HG03439 (cell line): ENCODE measurements at regions not wholly inside any gene's neighbourhood (a gene's known extent, or its start where the extent isn't known, plus 50 kb on each side); places are given as distances from the start of the nearest gene placed in this dataset.

ENCODE experiments used
- ATAC-seq: cut with Tn5 transposase; IDR thresholded peaks from one replicate; pipeline ENCODE4 v1.9.1; 2021; ENCODE audit warnings: mild to moderate bottlenecking, moderate library complexity; ENCODE audit not compliant: unreplicated experiment

DNA sequence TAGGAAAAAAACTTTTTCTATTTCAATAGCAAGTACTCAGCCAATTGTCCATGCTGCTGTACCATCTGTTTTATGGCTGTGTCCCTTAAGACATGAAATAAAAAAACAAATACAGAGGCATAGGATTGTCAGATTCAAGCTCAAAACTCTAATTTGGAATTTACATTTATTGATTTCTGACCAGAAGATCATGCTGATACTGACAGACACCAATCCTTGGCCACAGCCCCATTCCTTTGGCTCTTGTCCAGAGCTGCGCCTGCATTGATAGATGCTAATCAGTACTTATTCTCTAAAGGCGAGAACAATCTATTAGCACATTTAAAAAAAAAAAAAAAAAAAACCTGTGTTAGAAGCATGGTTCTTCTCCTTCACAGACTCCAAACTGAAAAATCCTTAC is 384.6 kb downstream of the TMEM232 start:
- ATAC-seq, result no peak

DNA sequence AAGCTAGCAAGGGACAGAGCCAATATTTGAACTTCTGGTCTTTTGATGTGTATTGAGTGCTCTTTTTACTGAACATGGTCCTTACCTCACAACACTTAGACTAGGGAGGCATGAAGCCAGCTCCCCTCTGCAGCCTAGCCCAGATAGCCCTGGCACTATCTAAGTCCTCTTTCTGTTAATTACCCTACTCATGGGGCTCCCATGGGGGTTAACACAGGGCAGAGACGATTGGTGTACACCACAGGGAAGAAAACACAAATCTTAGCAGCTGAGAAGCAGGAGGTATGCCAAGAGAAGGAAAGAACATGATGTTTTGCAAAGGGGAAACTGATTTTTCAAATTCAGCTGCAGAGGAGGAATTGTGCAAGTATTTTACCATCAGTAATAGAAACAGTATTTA is 383.8 kb downstream of the TMEM232 start:
- ATAC-seq, result no peak

DNA sequence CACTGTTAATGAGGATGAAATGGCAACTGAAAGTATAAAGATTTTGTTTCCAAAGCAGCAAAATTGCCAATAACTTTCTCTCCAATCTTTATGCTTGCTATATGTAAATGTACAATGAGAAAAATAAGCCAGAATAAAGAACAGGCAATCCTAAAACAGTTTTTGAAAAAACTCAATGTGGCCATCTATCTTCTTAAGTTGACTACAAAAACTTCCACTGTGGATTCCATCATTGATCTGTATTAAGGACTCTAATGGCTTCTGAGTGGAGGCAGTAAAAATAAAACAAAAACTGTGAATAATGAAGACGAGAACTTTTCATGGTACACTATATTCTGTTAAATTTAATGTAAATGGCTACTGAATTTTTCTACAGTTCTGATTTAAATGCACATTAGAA is 382.9 kb downstream of the TMEM232 start:
- no peak for ATAC-seq

DNA sequence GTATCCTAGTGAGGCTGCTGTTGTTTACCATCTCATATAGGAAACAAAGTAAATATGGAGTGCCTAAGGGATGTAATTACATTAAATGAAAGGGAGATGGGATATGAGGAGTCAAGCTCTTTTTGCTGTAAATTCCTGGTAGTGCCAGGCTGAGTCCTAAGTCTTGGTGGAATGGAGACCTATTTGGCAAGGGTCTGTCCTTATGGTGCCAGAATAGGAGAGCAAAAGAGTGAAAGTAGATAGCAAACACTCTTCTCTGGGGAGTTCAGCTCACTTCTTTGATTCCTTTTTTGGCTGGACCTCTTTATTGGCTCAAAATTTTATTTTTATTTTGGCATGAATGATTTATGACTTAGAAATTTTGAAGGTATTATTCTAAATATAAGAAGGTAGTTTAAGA is 380.8 kb downstream of the TMEM232 start:
- ATAC-seq, result no peak

DNA sequence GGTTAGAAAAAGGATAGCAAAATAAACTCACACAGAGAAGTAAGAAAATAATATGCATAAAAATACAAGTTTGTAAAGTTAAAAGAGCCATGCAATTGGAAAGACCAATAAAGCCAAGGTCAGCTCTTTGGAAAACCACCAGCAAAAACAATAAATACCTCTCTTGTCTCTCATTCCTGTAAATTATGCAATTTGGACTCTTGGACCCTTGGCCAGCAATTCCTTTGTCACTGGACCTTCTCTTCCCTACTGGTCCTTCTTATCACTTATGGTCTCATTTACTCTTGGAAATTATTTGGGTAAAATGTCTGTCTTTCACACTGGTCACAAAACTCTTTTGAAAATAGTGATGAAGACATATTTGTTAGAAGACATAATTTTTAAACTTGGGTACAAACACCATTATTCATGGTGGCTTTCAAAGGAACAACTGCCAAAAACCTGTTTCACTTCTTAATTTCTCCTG is 379.5 kb downstream of the TMEM232 start:
- no peak for ATAC-seq

DNA sequence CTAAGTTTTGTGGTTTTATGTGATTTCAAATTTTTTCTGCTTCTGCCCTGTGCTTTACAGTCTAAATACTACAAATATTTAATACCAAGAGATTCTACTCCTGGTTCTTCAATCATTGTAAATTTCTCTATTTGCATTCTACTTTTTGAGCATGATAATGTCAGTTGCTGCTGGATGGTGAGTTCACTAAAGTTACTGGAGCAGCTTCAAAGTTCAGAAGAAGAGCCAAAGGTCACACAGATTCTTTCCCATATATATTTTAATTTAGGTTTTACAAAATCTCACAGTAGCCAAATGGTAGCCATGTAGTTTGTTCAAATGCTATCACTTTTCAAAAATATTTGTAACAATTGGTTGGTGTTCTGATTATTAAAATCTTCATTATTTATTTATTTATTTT is 378.7 kb downstream of the TMEM232 start:
- ATAC-seq, result no peak

DNA sequence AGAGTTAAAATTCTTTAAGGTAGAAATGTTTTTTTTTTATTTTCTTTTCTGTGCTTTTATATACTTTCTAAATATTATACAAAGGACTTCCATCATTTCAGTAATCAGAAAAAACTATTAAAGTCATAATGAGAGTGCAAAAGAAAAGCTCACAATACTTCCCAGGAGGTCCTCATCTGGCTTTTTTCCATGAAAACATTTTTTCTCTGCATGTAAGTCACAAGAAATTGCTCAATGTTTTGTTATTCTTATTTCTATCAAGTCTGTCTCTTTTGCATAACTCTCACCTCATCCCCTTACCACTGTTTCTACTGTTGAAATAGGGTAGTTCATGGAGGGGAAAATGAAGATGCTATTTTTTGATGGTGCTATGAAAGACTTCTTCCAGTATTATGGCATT is 375.0 kb downstream of the TMEM232 start:
- ATAC-seq, result no peak

DNA sequence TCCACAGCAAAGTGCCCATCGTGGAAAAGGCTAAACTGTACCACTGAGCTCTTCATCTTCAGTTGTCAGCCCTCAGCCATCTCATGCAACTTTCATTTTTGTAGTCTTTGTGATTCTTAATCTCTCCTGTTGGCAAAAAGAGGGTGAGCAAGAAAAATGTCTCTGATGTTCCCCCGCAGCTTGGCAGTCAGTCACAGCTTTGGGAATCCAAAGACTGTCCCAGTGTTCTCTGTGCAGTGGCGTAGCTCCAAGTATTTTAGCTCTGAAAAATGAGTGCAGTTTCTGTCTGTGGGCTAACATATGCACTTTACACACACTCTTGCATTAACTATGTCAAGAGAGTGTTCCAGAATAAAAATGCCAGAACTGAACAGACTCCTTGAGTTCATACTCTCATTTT is 372.2 kb downstream of the TMEM232 start:
- no peak for ATAC-seq

DNA sequence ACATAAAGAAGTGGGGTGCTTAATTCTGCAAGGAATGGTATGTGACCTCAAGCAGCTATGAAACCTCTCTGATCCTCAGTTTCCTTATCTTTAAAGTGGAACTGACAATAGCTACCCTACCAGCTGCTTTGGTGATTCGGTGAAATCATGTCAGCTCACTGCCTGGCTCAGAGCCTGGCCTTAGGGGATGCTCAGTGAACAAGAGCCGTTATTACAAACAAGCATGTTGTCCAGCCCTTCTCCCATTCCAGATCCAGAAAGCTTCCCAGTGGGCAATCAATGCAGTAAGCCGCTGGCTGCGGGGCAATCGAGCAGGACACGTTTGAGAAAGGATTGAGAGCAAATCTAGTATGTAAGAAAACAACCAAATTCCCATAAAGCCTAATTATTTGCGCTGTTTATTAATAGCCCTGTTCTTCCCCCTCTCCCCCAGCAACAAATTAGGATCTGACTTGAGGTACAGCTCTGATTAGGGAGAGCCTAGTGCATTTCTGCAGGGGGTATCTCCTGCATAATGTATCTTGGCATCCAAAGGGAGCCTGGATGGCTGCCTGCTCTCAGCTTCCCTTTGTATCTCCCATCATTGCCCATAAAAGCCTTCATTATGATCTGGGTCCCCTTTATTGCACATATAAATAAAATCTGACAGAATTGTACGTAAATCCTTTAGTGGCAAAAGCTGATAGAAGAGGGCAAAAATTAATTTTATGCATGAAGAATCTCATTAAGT is 371.4 kb downstream of the TMEM232 start:
- ATAC-seq, result no peak

DNA sequence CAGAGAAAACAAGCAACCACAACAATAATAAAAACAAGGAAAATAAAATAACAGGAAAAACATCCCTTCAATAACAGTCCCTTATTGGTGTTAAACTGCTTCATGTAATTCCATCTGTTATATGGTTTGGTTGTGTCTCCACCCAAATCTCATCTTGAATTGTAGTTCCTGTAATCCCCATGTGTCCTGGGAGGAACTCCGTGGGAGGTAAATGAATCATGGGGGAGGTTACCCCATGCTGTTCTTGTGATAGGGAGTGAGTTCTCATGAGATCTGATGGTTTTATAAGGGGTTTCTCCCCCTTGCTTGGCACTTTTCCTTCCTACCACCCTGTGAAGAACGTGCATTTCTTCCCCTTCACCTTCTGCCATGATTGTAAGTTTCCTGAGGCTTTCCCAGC is 369.8 kb downstream of the TMEM232 start:
- no peak for ATAC-seq

DNA sequence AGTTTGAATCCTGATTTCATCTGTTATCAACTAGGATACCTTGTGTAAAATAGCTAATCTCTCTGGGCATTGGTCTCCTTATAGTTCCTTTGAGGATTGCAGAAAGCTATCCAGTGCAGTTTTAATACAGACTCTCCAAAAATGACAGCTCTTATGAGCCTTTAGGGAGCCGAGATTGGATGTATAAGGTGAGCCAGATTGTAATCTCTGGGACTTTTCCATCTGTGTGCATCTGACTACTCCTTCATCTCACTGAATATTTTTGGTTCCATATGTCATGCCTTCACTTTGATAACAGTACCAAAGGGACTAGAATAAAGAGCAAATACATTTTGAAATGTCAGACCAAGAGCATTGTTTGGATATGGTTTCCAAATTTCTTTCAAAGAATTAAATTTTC is 367.2 kb downstream of the TMEM232 start:
- no peak for ATAC-seq

DNA sequence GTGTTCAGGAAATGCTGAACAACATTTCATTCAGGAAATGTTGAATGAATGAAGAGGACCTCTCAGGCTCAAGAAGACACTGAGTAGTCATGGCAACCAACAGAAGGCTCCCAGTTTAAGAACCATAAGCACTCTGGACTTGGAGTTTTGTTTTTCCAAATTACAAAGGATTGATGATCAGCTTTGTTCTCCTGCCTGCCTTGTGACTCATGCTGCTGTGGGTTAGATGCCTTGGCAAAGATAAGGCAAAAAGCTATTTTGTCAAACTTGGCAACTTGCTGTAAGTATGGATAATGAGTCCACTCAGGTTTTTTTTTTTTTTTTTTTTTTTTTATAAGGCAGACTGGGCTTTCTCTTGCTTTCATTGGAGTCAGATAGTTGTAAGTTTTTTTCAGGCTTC is 365.0 kb downstream of the TMEM232 start:
- no peak for ATAC-seq

DNA sequence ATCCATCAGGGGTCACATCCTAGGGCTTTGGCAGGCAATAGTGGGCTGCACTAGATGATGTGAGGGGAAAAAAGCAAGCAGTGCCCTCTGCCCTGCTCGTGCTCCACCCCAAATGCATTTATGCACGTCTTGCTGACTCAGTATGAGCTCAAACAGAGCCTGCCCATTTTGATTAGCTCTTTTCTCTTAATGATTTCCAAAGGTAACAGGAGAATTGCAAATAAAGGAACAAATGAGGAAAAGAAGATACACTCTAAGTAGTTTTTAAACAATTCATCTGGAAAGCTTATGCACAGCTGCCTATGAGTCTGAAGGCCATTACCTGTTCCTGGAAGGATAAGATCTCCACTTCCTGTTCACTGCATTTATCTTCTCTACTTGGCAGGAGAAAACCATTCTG is 364.2 kb downstream of the TMEM232 start:
- ATAC-seq, result no peak

DNA sequence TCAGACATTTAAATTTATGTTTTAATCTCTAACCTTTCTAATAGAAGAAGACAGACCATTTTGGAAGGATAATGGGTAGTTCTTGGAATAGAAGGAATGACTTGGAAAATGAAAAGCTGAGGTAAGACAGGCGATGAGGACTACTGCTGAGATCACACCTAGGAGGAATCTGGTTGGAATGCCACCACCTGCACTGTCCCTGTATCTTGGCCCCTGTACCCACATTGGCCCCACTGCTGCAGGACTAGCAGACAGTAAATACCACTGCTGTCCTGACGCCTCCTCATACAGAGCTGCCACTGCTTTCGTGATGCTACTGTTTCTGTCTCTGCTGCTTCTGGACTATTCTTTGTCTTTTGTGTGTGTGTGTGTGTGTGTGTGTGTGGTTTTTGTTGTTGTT is 359.8 kb downstream of the TMEM232 start:
- ATAC-seq, result no peak
